Neural cell (in vitro differentiated cells): ENCODE measurements at regions not wholly inside any gene's neighbourhood (a gene's known extent, or its start where the extent isn't known, plus 50 kb on each side); places are given as distances from the start of the nearest gene placed in this dataset.

Source experiments
- H2AFZ ChIP-seq: fragments of 200-600, 300-800 bp; sonication (generic), shearing (Covaris generic); 2 replicates; pipeline ENCODE4 v1.6.0; 2014; ENCODE audit warnings: low read depth, mild to moderate bottlenecking, antibody characterized with exemption, low read length, moderate library complexity
- H3F3A ChIP-seq: fragments of 200-600 bp; shearing (Covaris generic); 2 replicates; pipeline ENCODE4 v1.6.1; 2016; ENCODE audit warnings: mild to moderate bottlenecking, moderate library complexity, mixed read lengths, antibody characterized with exemption, low read length; ENCODE audit not compliant: insufficient read depth, poor library complexity, severe bottlenecking
- H3K27ac ChIP-seq: fragments of 200-600, 300-800 bp; sonication (generic), shearing (Covaris generic); 2 replicates; pipeline ENCODE4 v1.5.1; 2014; ENCODE audit warnings: mild to moderate bottlenecking, low read length, moderate library complexity
- H3K27me3 ChIP-seq: fragments of 300-800, 200-600 bp; sonication (generic), shearing (Covaris generic); 2 replicates; pipeline ENCODE4 v1.6.0; 2014; ENCODE audit warnings: mild to moderate bottlenecking, low read depth, low read length, moderate library complexity; ENCODE audit not compliant: insufficient read depth
- H3K36me3 ChIP-seq: fragments of 300-800, 200-600 bp; sonication (generic), shearing (Covaris generic); 2 replicates; pipeline ENCODE4 v1.5.1; 2014; ENCODE audit warnings: mild to moderate bottlenecking, antibody characterized with exemption, low read length, moderate library complexity; ENCODE audit not compliant: insufficient read depth
- H3K4me2 ChIP-seq: fragments of 300-800, 200-600 bp; sonication (generic), shearing (Covaris generic); 2 replicates; pipeline ENCODE4 v1.6.0; 2014; ENCODE audit warnings: mild to moderate bottlenecking, low read length
- H3K4me3 ChIP-seq: fragments of 300-800, 200-600 bp; sonication (generic), shearing (Covaris generic); 2 replicates; pipeline ENCODE4 v1.5.1; 2014; ENCODE audit warnings: mild to moderate bottlenecking, low read length, moderate library complexity
- H3K79me2 ChIP-seq: fragments of 200-600 bp; shearing (Covaris generic); replicated peaks from 2 replicates; pipeline ENCODE4 v1.6.0; 2014; ENCODE audit warnings: mild to moderate bottlenecking, low read length, moderate library complexity; ENCODE audit not compliant: insufficient read depth
- H3K9ac ChIP-seq: fragments of 300-800, 200-600 bp; sonication (generic), shearing (Covaris generic); 2 replicates; pipeline ENCODE4 v1.6.1; 2016; ENCODE audit warnings: mild to moderate bottlenecking, low read length, mixed read lengths
- H3K9me2 ChIP-seq: fragments of 200-600 bp; shearing (Covaris generic); 2 replicates; pipeline ENCODE4 v1.6.1; 2016; ENCODE audit warnings: mild to moderate bottlenecking, low read length, mixed read lengths; ENCODE audit not compliant: insufficient read depth
- H3K9me3 ChIP-seq: fragments of 200-600, 300-800 bp; sonication (generic), shearing (Covaris generic); 2 replicates; pipeline ENCODE4 v1.6.1; 2016; ENCODE audit warnings: mild to moderate bottlenecking, mixed run types, low read length, moderate library complexity, mixed read lengths
- H4K20me1 ChIP-seq: fragments of 200-600 bp; shearing (Covaris generic); 2 replicates; pipeline ENCODE4 v1.6.1; 2016; ENCODE audit warnings: mild to moderate bottlenecking, mixed run types; ENCODE audit not compliant: insufficient read depth
- EP300 ChIP-seq: fragments of 450-650 bp; conservative IDR thresholded peaks from 2 replicates; pipeline ENCODE4 v1.6.1; 2014; ENCODE audit warnings: antibody characterized with exemption, mild to moderate bottlenecking, moderate library complexity; ENCODE audit not compliant: poor library complexity, severe bottlenecking
- EZH2 ChIP-seq: fragments of 200-600, 300-800 bp; shearing (Covaris generic), sonication (generic); IDR thresholded peaks from 2 replicates; pipeline ENCODE4 v1.6.1; 2014; ENCODE audit warnings: antibody characterized with exemption, low read length, borderline replicate concordance, mild to moderate bottlenecking; ENCODE audit not compliant: insufficient read depth, poor library complexity, severe bottlenecking
- MXI1 ChIP-seq: fragments of 450-650 bp; conservative IDR thresholded peaks from 2 replicates; pipeline ENCODE4 v1.6.1; 2014; ENCODE audit warnings: antibody characterized with exemption, mild to moderate bottlenecking; ENCODE audit not compliant: poor library complexity, severe bottlenecking
- POLR2AphosphoS5 ChIP-seq: IDR thresholded peaks from 2 replicates; pipeline ENCODE4 v1.6.1; 2012
- SMC3 ChIP-seq: fragments of 450-650 bp; conservative IDR thresholded peaks from 2 replicates; pipeline ENCODE4 v1.6.1; 2014; ENCODE audit warnings: antibody characterized with exemption, mild to moderate bottlenecking, moderate library complexity; ENCODE audit not compliant: poor library complexity
- TF ChIP-seq, protein P1 (sequence below): IDR thresholded peaks from 2 replicates; pipeline ENCODE4 v1.6.1; 2012; ENCODE audit warnings: borderline replicate concordance

DNA sequence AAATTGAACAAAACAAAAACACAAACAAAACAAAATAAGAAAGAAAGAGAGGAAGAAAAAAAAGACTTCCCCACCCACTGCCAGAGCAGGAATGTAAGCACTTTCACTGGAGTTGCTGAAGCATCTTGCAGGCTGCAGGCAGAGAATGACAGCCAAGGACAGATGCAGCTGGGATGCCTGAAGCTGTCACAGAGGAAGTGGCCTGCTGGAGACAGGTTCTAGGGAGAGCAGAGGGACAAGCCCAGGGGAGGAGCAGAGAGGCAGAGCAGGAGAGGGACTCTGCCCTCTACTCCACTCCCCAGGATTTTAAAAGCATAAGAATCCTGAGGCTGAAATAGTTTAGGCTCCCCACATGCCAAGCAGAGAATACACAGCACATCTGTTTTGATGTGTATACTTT lies 326.2 kb downstream of the TUSC7 start:
- H3K4me3 ChIP-seq, result peak overlapping the region; percentile 37

DNA sequence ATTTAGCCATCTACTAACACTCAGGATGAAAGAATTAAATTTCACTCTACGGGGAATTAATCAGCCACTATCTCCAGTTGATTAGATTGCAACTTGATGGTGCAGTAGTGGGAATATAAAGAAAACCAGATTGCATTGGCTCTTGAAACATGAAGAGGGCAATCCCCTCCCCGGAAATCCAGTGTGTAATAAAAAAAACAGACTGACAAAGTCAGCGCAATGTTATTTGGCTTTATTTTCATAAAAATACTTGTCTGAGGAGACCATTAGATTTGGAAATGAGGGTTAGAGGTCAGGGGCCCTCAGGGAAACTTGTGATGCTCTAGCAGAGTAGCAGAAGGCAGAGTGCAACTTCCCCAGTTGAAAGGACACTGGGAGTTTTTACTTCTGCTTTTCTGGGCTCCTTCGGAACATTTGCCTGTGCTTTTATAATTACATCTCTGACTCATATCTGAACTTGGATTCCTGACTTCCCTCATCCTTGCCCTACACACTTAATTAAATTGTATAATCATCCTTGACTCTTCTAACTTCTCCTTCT lies 326.8 kb downstream of the TUSC7 start:
- Histone ChIP-seq H3K79me2 (no peaks in the 10 kb centered on the region), H3K27me3 (no peaks in the 10 kb centered on the region), H3K9ac (peak overlapping the region; percentile 34), H4K20me1 (no peaks in the 10 kb centered on the region), H3F3A (no peaks in the 10 kb centered on the region), H3K9me2 (no peaks in the 10 kb centered on the region), H3K4me3 (peak overlapping the region; percentile 37), H3K4me2 (no peak overlapping the region), H3K36me3 (no peaks in the 10 kb centered on the region), H3K27ac (peak overlapping the region; percentile 71), H3K9me3 (no peaks in the 10 kb centered on the region), H2AFZ (no peak overlapping the region)
- no peak for TF ChIP-seq POLR2AphosphoS5
- TF ChIP-seq, protein P1, sequence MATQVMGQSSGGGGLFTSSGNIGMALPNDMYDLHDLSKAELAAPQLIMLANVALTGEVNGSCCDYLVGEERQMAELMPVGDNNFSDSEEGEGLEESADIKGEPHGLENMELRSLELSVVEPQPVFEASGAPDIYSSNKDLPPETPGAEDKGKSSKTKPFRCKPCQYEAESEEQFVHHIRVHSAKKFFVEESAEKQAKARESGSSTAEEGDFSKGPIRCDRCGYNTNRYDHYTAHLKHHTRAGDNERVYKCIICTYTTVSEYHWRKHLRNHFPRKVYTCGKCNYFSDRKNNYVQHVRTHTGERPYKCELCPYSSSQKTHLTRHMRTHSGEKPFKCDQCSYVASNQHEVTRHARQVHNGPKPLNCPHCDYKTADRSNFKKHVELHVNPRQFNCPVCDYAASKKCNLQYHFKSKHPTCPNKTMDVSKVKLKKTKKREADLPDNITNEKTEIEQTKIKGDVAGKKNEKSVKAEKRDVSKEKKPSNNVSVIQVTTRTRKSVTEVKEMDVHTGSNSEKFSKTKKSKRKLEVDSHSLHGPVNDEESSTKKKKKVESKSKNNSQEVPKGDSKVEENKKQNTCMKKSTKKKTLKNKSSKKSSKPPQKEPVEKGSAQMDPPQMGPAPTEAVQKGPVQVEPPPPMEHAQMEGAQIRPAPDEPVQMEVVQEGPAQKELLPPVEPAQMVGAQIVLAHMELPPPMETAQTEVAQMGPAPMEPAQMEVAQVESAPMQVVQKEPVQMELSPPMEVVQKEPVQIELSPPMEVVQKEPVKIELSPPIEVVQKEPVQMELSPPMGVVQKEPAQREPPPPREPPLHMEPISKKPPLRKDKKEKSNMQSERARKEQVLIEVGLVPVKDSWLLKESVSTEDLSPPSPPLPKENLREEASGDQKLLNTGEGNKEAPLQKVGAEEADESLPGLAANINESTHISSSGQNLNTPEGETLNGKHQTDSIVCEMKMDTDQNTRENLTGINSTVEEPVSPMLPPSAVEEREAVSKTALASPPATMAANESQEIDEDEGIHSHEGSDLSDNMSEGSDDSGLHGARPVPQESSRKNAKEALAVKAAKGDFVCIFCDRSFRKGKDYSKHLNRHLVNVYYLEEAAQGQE, result no peak

More for the DNA sequence above, 326.2 kb downstream of the TUSC7 start:
- Histone ChIP-seq H3K79me2 (no peaks in the 10 kb centered on the region), H3K27me3 (no peaks in the 10 kb centered on the region), H2AFZ (no peak overlapping the region), H3K9ac (peak overlapping the region; percentile 34), H3K27ac (peak overlapping the region; percentile 71), H3K36me3 (no peaks in the 10 kb centered on the region), H3K9me3 (no peaks in the 10 kb centered on the region), H4K20me1 (no peaks in the 10 kb centered on the region), H3F3A (no peaks in the 10 kb centered on the region), H3K9me2 (no peaks in the 10 kb centered on the region), H3K4me2 (peak overlapping the region; percentile 50)
- no peak for TF ChIP-seq EP300
- TF ChIP-seq, protein P1, result no peak
- no peak for TF ChIP-seq EZH2
- TF ChIP-seq MXI1, result no peak
- no peak for TF ChIP-seq SMC3
- no peak for TF ChIP-seq POLR2AphosphoS5
